VCaP (cell line): ENCODE measurements at regions not wholly inside any gene's neighbourhood (a gene's known extent, or its start where the extent isn't known, plus 50 kb on each side); places are given as distances from the start of the nearest gene placed in this dataset.

ENCODE experiments used
- H3K27ac ChIP-seq: fragments of 450-650 bp; 2 replicates; pipeline ENCODE4 v1.5.1; 2017
- CTCF ChIP-seq: fragments of 450-650 bp; conservative IDR thresholded peaks from 2 replicates; pipeline ENCODE4 v1.5.1; 2017; ENCODE audit warnings: mild to moderate bottlenecking, moderate library complexity

- TF ChIP-seq CTCF = no peak
- H3K27ac ChIP-seq = no peak overlapping the region
Observed at GRCh38 chr16:73572135-73572828, 524.4 kb upstream of the ZFHX3 start.

GRCh38 chr16:73569266-73569980 lies 521.5 kb upstream of the ZFHX3 start:
- no peak overlapping the region for H3K27ac ChIP-seq
- TF ChIP-seq CTCF = no peak

- H3K27ac ChIP-seq = no peak overlapping the region
- TF ChIP-seq CTCF = no peak
Observed at GRCh38 chr16:73568769-73569168, 520.8 kb upstream of the ZFHX3 start.

GRCh38 chr16:73565925-73566324 lies 518.0 kb upstream of the ZFHX3 start:
- H3K27ac ChIP-seq = no peak overlapping the region
- TF ChIP-seq CTCF = no peak

GRCh38 chr16:73565263-73565662 lies 517.3 kb upstream of the ZFHX3 start:
- peak; percentile 59 for TF ChIP-seq CTCF
- H3K27ac ChIP-seq = no peak overlapping the region

GRCh38 chr16:73563709-73564108 lies 515.8 kb upstream of the ZFHX3 start:
- TF ChIP-seq CTCF = no peak
- no peak overlapping the region for H3K27ac ChIP-seq

- H3K27ac ChIP-seq = peak overlapping the region; percentile 85
- no peak for TF ChIP-seq CTCF
Observed at GRCh38 chr16:73560497-73560896, 512.6 kb upstream of the ZFHX3 start.
